Skeletal muscle tissue (tissue), 3 donors: ENCODE measurements at regions not wholly inside any gene's neighbourhood (a gene's known extent, or its start where the extent isn't known, plus 50 kb on each side); places are given as distances from the start of the nearest gene placed in this dataset.
"Not testable (repeated sequence)": the region's sequence is repeated elsewhere in the genome, so short reads cannot be mapped to it uniquely, and the experiment has no call there.

ENCODE experiments used
- H3K27ac ChIP-seq: one replicate; pipeline ENCODE4 v1.7.0; 2013; ENCODE audit warnings: mild to moderate bottlenecking, low read depth, low read length, inconsistent platforms
- H3K27me3 ChIP-seq, 3 donors: one replicate each; pipeline ENCODE4 v1.7.0; 2013; ENCODE audit warnings: low read length in 3 of 3; ENCODE audit not compliant: control insufficient read depth in 3 of 3, insufficient read depth in 3 of 3
- H3K36me3 ChIP-seq, 3 donors: one replicate each; pipeline ENCODE4 v1.7.0; 2013; ENCODE audit warnings: low read length in 3 of 3; ENCODE audit not compliant: control insufficient read depth in 3 of 3, insufficient read depth in 3 of 3
- H3K4me1 ChIP-seq, 3 donors: one replicate each; pipeline ENCODE4 v1.7.0; 2013; ENCODE audit warnings: low read length in 3 of 3, mild to moderate bottlenecking in 3 of 3; ENCODE audit not compliant: control insufficient read depth in 3 of 3, insufficient read depth in 3 of 3
- H3K4me3 ChIP-seq, 3 donors: one replicate each; pipeline ENCODE4 v1.7.0; 2013; ENCODE audit warnings: low read length in 3 of 3
- H3K9ac ChIP-seq, 3 donors: one replicate each; pipeline ENCODE4 v1.7.0; 2013; ENCODE audit warnings: low read length in 3 of 3, mild to moderate bottlenecking in 3 of 3, moderate library complexity in 2 of 3, low read depth in 1 of 3
- H3K9me3 ChIP-seq, 3 donors: one replicate each; pipeline ENCODE4 v1.7.0; 2013; ENCODE audit warnings: low read length in 3 of 3; ENCODE audit not compliant: control insufficient read depth in 3 of 3
- donor health status: Osteomylitis.

DNA sequence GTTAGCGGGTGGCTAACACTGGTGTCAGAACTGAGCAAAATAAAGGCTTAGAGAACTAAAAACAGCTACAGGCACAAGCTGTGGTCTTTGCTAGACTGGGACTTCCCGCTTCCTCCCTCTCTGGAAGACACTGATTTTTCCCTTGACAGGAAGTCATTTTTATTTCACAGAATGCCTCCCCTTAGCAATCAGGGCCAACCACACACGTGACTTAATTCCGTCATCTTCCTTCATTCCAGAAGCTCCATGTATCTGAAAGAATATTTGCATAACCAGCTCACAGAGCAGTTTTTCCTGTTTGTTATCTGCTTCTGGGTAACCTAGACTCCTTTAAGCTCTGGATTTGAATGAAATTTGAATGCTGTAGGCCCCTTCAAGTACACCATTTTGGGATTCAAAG, 327.5 kb upstream of the FRG1 start:
- no peak overlapping the region for H3K27ac ChIP-seq
- no peaks in the 10 kb centered on the region for H3K36me3 ChIP-seq
- no peaks in the 10 kb centered on the region for H3K4me1 ChIP-seq
- no peak overlapping the region for H3K4me3 ChIP-seq
- H3K27me3 ChIP-seq: no peaks in the 10 kb centered on the region
- H3K9ac ChIP-seq: no peak overlapping the region
- H3K9me3 ChIP-seq: no peaks in the 10 kb centered on the region

DNA sequence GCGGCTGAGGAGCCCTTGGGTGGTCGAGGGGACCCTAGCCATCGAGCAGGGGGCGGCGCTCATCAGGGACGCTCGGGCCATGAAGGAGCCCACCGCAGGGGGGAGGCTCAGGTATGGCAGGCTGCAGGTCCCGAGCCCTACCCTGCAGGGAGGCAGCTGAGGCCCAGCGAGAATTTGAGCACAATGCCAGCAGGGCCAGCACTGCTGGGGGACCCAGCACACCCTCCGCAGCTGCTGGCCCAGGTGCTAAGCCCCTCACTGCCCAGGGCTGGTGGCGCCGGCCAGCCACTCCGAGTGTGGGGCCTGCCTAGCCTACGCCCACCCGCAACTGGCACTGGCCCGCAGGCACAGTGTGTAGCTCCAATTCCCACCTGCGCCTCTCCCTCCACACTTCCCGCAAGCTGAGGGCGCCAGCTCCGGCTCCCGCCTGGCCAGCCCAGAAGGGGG, 325.4 kb upstream of the FRG1 start:
- Histone ChIP-seq H3K4me1 (no peaks in the 10 kb centered on the region), H3K9ac (no peak overlapping the region), H3K36me3 (no peaks in the 10 kb centered on the region), H3K27ac (no peak overlapping the region), H3K4me3 (no peak overlapping the region), H3K27me3 (no peaks in the 10 kb centered on the region), H3K9me3 (no peaks in the 10 kb centered on the region)

DNA sequence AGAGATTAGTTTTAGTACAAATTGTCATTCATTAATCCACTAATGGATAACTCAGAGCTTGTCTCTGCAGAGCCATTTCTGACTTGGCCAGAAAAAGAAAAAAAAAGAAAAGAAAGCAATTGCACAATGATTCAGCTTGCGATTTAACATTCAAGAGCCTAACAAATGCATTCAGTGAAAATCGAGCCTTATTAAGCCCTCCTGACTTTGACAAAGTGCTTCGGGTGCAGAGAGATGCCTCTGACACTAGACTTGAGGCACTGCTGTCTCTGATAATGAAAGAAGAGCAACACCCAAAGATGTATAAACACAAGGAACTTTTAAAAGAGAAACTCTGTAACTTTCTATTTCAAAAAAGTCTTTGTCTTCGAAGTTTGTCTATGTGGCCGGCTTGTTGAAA, 322.9 kb upstream of the FRG1 start:
- H3K9me3 ChIP-seq, H3K4me1 ChIP-seq, H3K4me3 ChIP-seq, H3K36me3 ChIP-seq, H3K9ac ChIP-seq, H3K27ac ChIP-seq, H3K27me3 ChIP-seq: not testable (repeated sequence)

DNA sequence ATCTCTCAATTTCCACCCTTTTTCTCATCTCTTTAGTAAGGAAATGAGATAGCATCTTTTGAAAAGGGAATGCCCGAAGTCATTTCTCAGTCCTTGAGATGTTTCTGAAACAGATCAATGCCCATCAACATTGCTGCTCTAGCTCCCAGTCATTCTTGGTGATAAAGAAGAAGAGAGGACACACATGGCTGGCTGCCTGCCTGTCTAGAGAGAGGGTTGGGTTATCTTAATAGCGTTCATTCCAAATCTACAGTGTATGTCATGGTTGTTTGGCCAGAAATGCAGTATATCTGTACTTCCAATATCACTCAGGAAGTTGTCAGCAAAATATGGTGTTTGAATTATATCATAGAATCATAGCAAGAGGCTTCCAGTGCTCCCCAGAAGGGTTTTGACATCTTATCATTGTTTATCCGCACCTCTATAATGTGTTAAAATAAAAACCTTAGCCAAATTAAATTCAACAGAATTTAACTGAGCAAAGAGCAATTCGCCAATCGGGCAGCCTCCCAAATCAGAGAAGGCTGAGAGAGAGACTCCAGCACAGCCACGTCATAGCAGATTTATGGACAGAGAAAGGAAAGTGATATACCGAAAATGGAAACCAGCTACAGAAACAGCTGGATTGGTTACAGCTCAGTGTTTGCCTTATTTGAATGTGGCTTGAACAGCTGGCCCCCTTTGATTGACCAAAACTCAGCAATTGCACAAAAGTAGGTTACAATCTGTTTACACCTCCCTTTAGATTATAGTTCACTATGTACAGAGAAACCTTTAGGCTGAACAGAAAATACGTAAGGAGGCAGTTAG, 321.0 kb upstream of the FRG1 start:
- H3K4me3 ChIP-seq, H3K27ac ChIP-seq, H3K4me1 ChIP-seq, H3K27me3 ChIP-seq, H3K9me3 ChIP-seq, H3K9ac ChIP-seq, H3K36me3 ChIP-seq: not testable (repeated sequence)

DNA sequence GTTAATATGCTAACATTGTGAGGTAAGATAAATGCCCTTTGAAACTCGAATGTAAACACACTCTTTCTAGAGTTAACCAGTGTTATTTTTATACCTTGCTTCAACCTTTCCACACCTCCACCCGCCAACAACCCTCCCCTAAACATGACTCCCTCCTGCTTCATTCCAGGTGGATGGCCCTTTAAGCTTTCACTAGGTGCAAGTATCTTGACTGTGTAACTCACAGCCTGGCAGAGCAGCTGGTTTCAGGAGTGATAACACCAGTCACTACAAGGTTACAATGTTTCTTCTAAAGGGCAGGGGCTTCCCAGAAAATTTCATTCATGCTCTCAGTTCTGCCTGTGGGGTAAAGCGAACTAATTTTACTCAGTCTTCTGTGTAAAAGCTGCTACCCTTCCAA, 318.1 kb upstream of the FRG1 start:
- not testable (repeated sequence) for H3K4me1 ChIP-seq, H3K27me3 ChIP-seq, H3K36me3 ChIP-seq, H3K9ac ChIP-seq, H3K4me3 ChIP-seq, H3K27ac ChIP-seq, H3K9me3 ChIP-seq

DNA sequence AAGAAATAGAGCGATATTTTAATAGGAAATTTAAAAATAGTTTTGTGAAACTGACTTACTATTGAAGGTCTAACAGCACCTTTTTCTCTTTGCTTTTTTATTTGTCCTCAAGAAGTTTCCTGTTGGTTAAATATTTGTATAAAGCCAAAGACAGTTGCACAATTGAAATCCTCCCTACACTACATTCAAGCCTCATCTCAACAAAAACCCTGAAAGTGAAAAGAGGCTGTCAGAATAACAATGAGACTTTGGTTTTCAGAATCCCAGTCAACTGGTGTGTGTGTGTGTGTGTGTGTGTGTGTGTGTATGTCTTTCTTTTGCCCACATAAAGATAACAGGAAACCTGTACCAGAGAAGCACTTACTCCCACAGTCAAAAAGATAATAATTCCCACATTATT, 313.6 kb upstream of the FRG1 start:
- H3K9me3 ChIP-seq, H3K4me1 ChIP-seq, H3K27ac ChIP-seq, H3K9ac ChIP-seq, H3K36me3 ChIP-seq, H3K4me3 ChIP-seq, H3K27me3 ChIP-seq: not testable (repeated sequence)

DNA sequence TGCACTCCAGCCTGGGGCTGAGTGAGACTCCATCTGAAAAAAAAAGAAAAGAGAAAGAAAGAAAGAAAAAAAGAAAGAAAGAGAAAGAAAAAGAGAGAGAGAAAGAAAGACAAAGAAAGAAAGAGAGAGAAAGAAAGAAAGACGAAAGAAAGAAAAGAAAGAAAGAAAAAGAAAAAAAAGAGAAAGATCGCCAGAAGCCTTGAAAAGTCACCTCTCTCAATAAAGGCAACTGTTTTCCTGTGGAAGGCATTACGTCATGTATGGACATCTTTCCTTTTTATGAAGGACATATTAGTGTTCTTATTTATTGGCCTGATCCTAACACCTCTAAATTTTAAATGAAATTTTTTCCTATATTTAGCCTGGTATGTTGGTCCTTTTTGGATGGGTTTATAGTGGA, 310.9 kb upstream of the FRG1 start:
- H3K9ac ChIP-seq, H3K4me3 ChIP-seq, H3K4me1 ChIP-seq, H3K27me3 ChIP-seq, H3K9me3 ChIP-seq, H3K27ac ChIP-seq, H3K36me3 ChIP-seq: not testable (repeated sequence)

DNA sequence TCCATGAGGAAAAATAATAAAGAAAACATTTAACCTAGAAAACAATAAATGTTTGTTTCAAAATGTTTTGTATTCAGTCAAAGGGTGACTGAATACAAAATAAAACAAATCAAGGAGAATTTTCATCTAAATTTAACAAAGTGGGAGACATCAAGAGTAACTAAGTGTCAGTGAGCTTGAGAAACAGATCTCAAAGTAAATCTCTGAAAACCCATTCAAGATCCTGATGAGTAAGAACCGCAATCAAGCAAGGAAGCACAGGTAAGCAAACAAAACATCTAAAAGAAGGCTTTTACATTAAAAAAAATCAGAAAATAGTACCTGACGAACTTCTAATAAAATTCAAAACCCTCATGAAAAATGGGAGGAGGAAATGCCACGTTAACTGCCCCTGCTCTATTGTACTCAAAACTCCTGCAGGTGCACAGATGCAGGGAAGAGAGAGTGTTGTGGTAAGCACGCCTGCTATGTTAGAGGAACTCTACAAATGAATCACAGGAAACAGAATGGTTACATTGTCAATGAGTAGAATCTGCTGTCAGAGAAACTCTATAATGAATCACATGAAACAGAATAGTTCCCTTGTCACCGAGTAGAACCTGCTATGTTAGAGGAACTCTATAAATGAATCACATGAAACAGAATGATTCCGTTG, 309.6 kb upstream of the FRG1 start:
- not testable (repeated sequence) for H3K27me3 ChIP-seq, H3K4me3 ChIP-seq, H3K9ac ChIP-seq, H3K27ac ChIP-seq, H3K36me3 ChIP-seq, H3K9me3 ChIP-seq, H3K4me1 ChIP-seq

DNA sequence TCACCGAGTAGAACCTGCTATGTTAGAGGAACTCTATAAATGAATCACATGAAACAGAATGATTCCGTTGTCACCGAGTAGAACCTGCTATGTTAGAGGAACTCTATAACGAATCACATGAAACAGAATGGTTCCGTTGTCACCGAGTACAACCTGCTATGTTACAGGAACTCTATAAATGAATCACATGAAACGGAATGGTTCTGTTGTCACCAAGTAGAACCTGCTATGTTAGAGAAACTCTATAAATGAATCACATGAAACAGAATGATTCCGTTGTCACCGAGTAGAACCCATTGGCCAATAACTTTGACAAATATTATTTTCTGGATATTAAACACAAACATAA, 309.1 kb upstream of the FRG1 start:
- not testable (repeated sequence) for H3K4me1 ChIP-seq, H3K27ac ChIP-seq, H3K36me3 ChIP-seq, H3K9ac ChIP-seq, H3K27me3 ChIP-seq, H3K4me3 ChIP-seq, H3K9me3 ChIP-seq

DNA sequence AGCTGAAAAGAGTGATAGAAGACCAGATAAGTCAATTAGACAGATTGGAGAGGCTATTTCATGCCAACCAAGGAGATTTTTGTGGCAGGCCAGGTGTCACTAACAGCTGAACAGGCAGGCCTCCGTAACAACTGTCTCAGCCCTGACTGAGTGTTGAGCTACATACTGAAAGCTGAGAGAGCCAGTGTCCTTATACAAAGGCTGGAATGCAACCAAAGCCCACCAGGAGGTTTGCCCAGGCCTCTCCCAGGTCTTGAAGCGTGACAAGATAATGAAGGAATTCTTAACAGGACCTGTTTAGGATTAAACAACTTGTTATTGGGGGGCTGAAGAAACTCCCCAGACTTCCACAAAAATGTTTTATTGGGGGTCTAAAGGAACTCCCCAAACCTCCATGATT, 290.2 kb upstream of the FRG1 start:
- H3K27me3 ChIP-seq, H3K27ac ChIP-seq, H3K4me1 ChIP-seq, H3K4me3 ChIP-seq, H3K9me3 ChIP-seq, H3K36me3 ChIP-seq, H3K9ac ChIP-seq: not testable (repeated sequence)
